ENCODE measurements at regions not wholly inside any gene's neighbourhood (a gene's known extent, or its start where the extent isn't known, plus 50 kb on each side); places are given as distances from the start of the nearest gene placed in this dataset.

- no peaks in the 10 kb centered on the region for H3K79me2 ChIP-seq (ENCODE audit: low read length)
- no peaks in the 10 kb centered on the region for H3K36me3 ChIP-seq (ENCODE audit: low read depth, low read length)
- CTCF ChIA-PET: no interaction called here
- H3K27me3 ChIP-seq (ENCODE audit: low read length): no peaks in the 10 kb centered on the region
- H2AFZ ChIP-seq (ENCODE audit: low read length): no peak overlapping the region
- H3K4me3 ChIP-seq (ENCODE audit: low read length): no peak overlapping the region
- no peaks in the 10 kb centered on the region for H4K20me1 ChIP-seq (ENCODE audit: low read length)
- no peak overlapping the region for H3K9ac ChIP-seq (ENCODE audit: low read length)
- no peak overlapping the region for H3K4me2 ChIP-seq (ENCODE audit: low read length)
- H3F3A ChIP-seq (ENCODE audit: low read length, unreplicated experiment): no peaks in the 10 kb centered on the region
- no peak for DNase-seq
- ATAC-seq: no peak
- no peaks in the 10 kb centered on the region for H3K9me2 ChIP-seq (replicated peaks; ENCODE audit: low read length)
- H3K4me1 ChIP-seq (ENCODE audit: insufficient read depth, low read length): no peaks in the 10 kb centered on the region
- intact Hi-C loops (cut with micrococcal nuclease): no loop called here
- no peaks in the 10 kb centered on the region for H3K9me3 ChIP-seq (ENCODE audit: low read length)
- POLR2A ChIA-PET (ENCODE audit: unreplicated experiment): no interaction called here
- BruUV-seq (replicated peaks): no TSS peak
- TF ChIP-seq EZH2 (IDR thresholded peaks at IDR 0.05; ENCODE audit: low read length, unreplicated experiment): no peak
- H3K27ac ChIP-seq (ENCODE audit: low read length): no peak overlapping the region
Measured at GRCh38 chr5:112084149-112084548, 327.2 kb upstream of the NREP start.

- Histone ChIP-seq H3K9me2 (replicated peaks; ENCODE audit: low read length) (no peaks in the 10 kb centered on the region), H3K27me3 (ENCODE audit: low read length) (no peaks in the 10 kb centered on the region), H3K9me3 (ENCODE audit: low read length) (no peaks in the 10 kb centered on the region), H2AFZ (ENCODE audit: low read length) (no peak overlapping the region), H3K4me3 (ENCODE audit: low read length) (no peak overlapping the region), H4K20me1 (ENCODE audit: low read length) (no peaks in the 10 kb centered on the region), H3K27ac (ENCODE audit: low read length) (no peak overlapping the region), H3K9ac (ENCODE audit: low read length) (no peak overlapping the region), H3F3A (ENCODE audit: low read length, unreplicated experiment) (no peaks in the 10 kb centered on the region), H3K4me1 (ENCODE audit: insufficient read depth, low read length) (no peaks in the 10 kb centered on the region), H3K36me3 (ENCODE audit: low read depth, low read length) (no peaks in the 10 kb centered on the region), H3K4me2 (ENCODE audit: low read length) (no peak overlapping the region), H3K79me2 (ENCODE audit: low read length) (no peaks in the 10 kb centered on the region)
- BruUV-seq (replicated peaks): no TSS peak
- ATAC-seq (no peak), DNase-seq (no peak)
- intact Hi-C loops (cut with micrococcal nuclease): no loop called here
- ChIA-PET POLR2A (ENCODE audit: unreplicated experiment) (no interaction called here), CTCF (no interaction called here)
- TF ChIP-seq CTCF (conservative IDR thresholded peaks at IDR 0.05; ENCODE audit: low read depth, low read length): no peak
- TF ChIP-seq EZH2phosphoT487 (IDR thresholded peaks at IDR 0.05; ENCODE audit: borderline replicate concordance, low read length): no peak
- no peak for TF ChIP-seq EZH2 (IDR thresholded peaks at IDR 0.05; ENCODE audit: low read length, unreplicated experiment)
Measured at GRCh38 chr5:112083623-112084022, 326.6 kb upstream of the NREP start.

GRCh38 chr5:112077180-112077579 lies 320.2 kb upstream of the NREP start:
- ChIA-PET CTCF (no interaction called here), POLR2A (ENCODE audit: unreplicated experiment) (no interaction called here)
- Histone ChIP-seq H4K20me1 (ENCODE audit: low read length) (no peaks in the 10 kb centered on the region), H3K27ac (ENCODE audit: low read length) (no peak overlapping the region), H3K36me3 (ENCODE audit: low read depth, low read length) (no peaks in the 10 kb centered on the region), H3F3A (ENCODE audit: low read length, unreplicated experiment) (no peaks in the 10 kb centered on the region), H3K4me3 (ENCODE audit: low read length) (no peak overlapping the region), H3K79me2 (ENCODE audit: low read length) (no peaks in the 10 kb centered on the region), H3K9me2 (replicated peaks; ENCODE audit: low read length) (no peaks in the 10 kb centered on the region), H2AFZ (ENCODE audit: low read length) (no peak overlapping the region), H3K27me3 (ENCODE audit: low read length) (no peaks in the 10 kb centered on the region), H3K9ac (ENCODE audit: low read length) (no peak overlapping the region), H3K4me2 (ENCODE audit: low read length) (no peak overlapping the region), H3K9me3 (ENCODE audit: low read length) (no peaks in the 10 kb centered on the region), H3K4me1 (ENCODE audit: insufficient read depth, low read length) (no peaks in the 10 kb centered on the region)
- BruUV-seq (replicated peaks): no TSS peak
- no peak for TF ChIP-seq EZH2phosphoT487 (IDR thresholded peaks at IDR 0.05; ENCODE audit: borderline replicate concordance, low read length)
- no peak for TF ChIP-seq EZH2 (IDR thresholded peaks at IDR 0.05; ENCODE audit: low read length, unreplicated experiment)
- no peak for TF ChIP-seq CTCF (conservative IDR thresholded peaks at IDR 0.05; ENCODE audit: low read depth, low read length)
- intact Hi-C loops (cut with micrococcal nuclease): no loop called here
- no peak for DNase-seq
- no peak for ATAC-seq
